ENCODE measurements at regions not wholly inside any gene's neighbourhood (a gene's known extent, or its start where the extent isn't known, plus 50 kb on each side); places are given as distances from the start of the nearest gene placed in this dataset.

GRCh38 chr13:102930566-102930965 lies 84.7 kb downstream of the ERCC5 start:
- no peak for TF ChIP-seq CTCF (IDR thresholded peaks at IDR 0.05; ENCODE audit: insufficient read depth, low read length)
- no peak overlapping the region for H3K4me3 ChIP-seq (ENCODE audit: low read depth, low read length)
- DNase-seq (ENCODE audit: low read depth) = no peak

GRCh38 chr13:102928941-102929675 lies 83.3 kb downstream of the ERCC5 start:
- TF ChIP-seq CTCF (IDR thresholded peaks at IDR 0.05; ENCODE audit: insufficient read depth, low read length) = no peak
- DNase-seq (ENCODE audit: low read depth) = no peak
- H3K4me3 ChIP-seq (ENCODE audit: low read depth, low read length) = no peak overlapping the region

Measured in fibroblast of the aortic adventitia (primary cell).